HL-60 (cell line): ENCODE measurements at regions not wholly inside any gene's neighbourhood (a gene's known extent, or its start where the extent isn't known, plus 50 kb on each side); places are given as distances from the start of the nearest gene placed in this dataset.

Source experiments
- CTCF ChIP-seq: IDR thresholded peaks from one replicate; pipeline ENCODE4 v1.5.1; 2011; ENCODE audit warnings: low read length, control low read depth, inconsistent platforms; ENCODE audit not compliant: insufficient read depth
- GABPA ChIP-seq: IDR thresholded peaks from 2 replicates; pipeline ENCODE4 v1.6.1; 2012; ENCODE audit warnings: low read depth
- POLR2AphosphoS5 ChIP-seq: IDR thresholded peaks from 2 replicates; pipeline ENCODE4 v1.6.1; 2012; ENCODE audit warnings: low read depth
- SPI1 ChIP-seq: IDR thresholded peaks from 2 replicates; pipeline ENCODE4 v1.6.1; 2012; ENCODE audit warnings: low read depth, mild to moderate bottlenecking, borderline replicate concordance

- TF ChIP-seq CTCF (no peak), SPI1 (no peak), POLR2AphosphoS5 (no peak), GABPA (no peak)
Measured at GRCh38 chrX:23465105-23465791, 130.6 kb downstream of the PTCHD1 start.
